HG03575 (cell line): ENCODE measurements at regions not wholly inside any gene's neighbourhood (a gene's known extent, or its start where the extent isn't known, plus 50 kb on each side); places are given as distances from the start of the nearest gene placed in this dataset.
"Not testable (repeated sequence)": the region's sequence is repeated elsewhere in the genome, so short reads cannot be mapped to it uniquely, and the experiment has no call there.

Source experiments
- ATAC-seq: cut with Tn5 transposase; IDR thresholded peaks from one replicate; pipeline ENCODE4 v1.9.1; 2021; ENCODE audit not compliant: unreplicated experiment, insufficient number of reproducible peaks, low FRiP score; ENCODE audit errors: extremely low read depth

- no peak for ATAC-seq
Measured at GRCh38 chr2:75292826-75293225, 93.5 kb upstream of the TACR1 start.

- ATAC-seq = no peak
Measured at GRCh38 chr2:75290600-75291150, 91.4 kb upstream of the TACR1 start.

- ATAC-seq = no peak
Measured at GRCh38 chr2:75289771-75290170, 90.5 kb upstream of the TACR1 start.

GRCh38 chr2:75289178-75289577, 89.9 kb upstream of the TACR1 start:
- not testable (repeated sequence) for ATAC-seq

- ATAC-seq = no peak
Measured at GRCh38 chr2:75288760-75289159, 89.4 kb upstream of the TACR1 start.

- no peak for ATAC-seq
Measured at GRCh38 chr2:75287624-75288316, 88.5 kb upstream of the TACR1 start.

- ATAC-seq = no peak
Measured at GRCh38 chr2:75284345-75284744, 85.0 kb upstream of the TACR1 start.

- ATAC-seq = no peak
Measured at GRCh38 chr2:75278821-75279379, 79.6 kb upstream of the TACR1 start.

GRCh38 chr2:75278314-75278713, 79.0 kb upstream of the TACR1 start:
- no peak for ATAC-seq

- ATAC-seq = no peak
Measured at GRCh38 chr2:75277111-75277510, 77.8 kb upstream of the TACR1 start.

GRCh38 chr2:75276093-75277029, 77.0 kb upstream of the TACR1 start:
- no peak for ATAC-seq

- ATAC-seq = no peak
Measured at GRCh38 chr2:75274936-75275335, 75.6 kb upstream of the TACR1 start.

GRCh38 chr2:75268112-75268511, 68.8 kb upstream of the TACR1 start:
- ATAC-seq = no peak

- ATAC-seq = no peak
Measured at GRCh38 chr2:75261923-75262322, 62.6 kb upstream of the TACR1 start.

GRCh38 chr2:75260946-75261345, 61.6 kb upstream of the TACR1 start:
- ATAC-seq = no peak

GRCh38 chr2:75258620-75259019, 59.3 kb upstream of the TACR1 start:
- no peak for ATAC-seq

- ATAC-seq = no peak
Measured at GRCh38 chr2:75256485-75256884, 57.2 kb upstream of the TACR1 start.

- ATAC-seq = no peak
Measured at GRCh38 chr2:75253526-75253925, 54.2 kb upstream of the TACR1 start.

GRCh38 chr2:75251896-75252295, 52.6 kb upstream of the TACR1 start:
- no peak for ATAC-seq
